GM18867 (cell line): ENCODE measurements at regions not wholly inside any gene's neighbourhood (a gene's known extent, or its start where the extent isn't known, plus 50 kb on each side); places are given as distances from the start of the nearest gene placed in this dataset.

ENCODE experiments used
- ATAC-seq: cut with Tn5 transposase; IDR thresholded peaks from one replicate; pipeline ENCODE4 v1.9.1; 2021; ENCODE audit warnings: mild to moderate bottlenecking, moderate library complexity; ENCODE audit not compliant: unreplicated experiment

GRCh38 chr18:78571063-78571785, 408.4 kb upstream of the SALL3 start:
- no peak for ATAC-seq

GRCh38 chr18:78571831-78572347, 407.7 kb upstream of the SALL3 start:
- ATAC-seq, result no peak

GRCh38 chr18:78573773-78574172, 405.8 kb upstream of the SALL3 start:
- ATAC-seq, result no peak

GRCh38 chr18:78576967-78577366, 402.7 kb upstream of the SALL3 start:
- ATAC-seq, result no peak

GRCh38 chr18:78579449-78579848, 400.2 kb upstream of the SALL3 start:
- ATAC-seq, result no peak

- no peak for ATAC-seq
Observed at GRCh38 chr18:78579854-78580577, 399.6 kb upstream of the SALL3 start.

GRCh38 chr18:78580835-78581339, 398.7 kb upstream of the SALL3 start:
- no peak for ATAC-seq

GRCh38 chr18:78582181-78582709, 397.4 kb upstream of the SALL3 start:
- ATAC-seq, result no peak

GRCh38 chr18:78582898-78583738, 396.5 kb upstream of the SALL3 start:
- ATAC-seq, result no peak

GRCh38 chr18:78583739-78584458, 395.7 kb upstream of the SALL3 start:
- ATAC-seq, result no peak

- ATAC-seq, result no peak
Observed at GRCh38 chr18:78584459-78585022, 395.1 kb upstream of the SALL3 start.

GRCh38 chr18:78586586-78586985, 393.0 kb upstream of the SALL3 start:
- ATAC-seq, result no peak

GRCh38 chr18:78587096-78587495, 392.5 kb upstream of the SALL3 start:
- ATAC-seq, result no peak

- ATAC-seq, result no peak
Observed at GRCh38 chr18:78587626-78588600, 391.7 kb upstream of the SALL3 start.

GRCh38 chr18:78589916-78590437, 389.6 kb upstream of the SALL3 start:
- no peak for ATAC-seq

GRCh38 chr18:78595453-78595852, 384.2 kb upstream of the SALL3 start:
- no peak for ATAC-seq

GRCh38 chr18:78595924-78596573, 383.6 kb upstream of the SALL3 start:
- ATAC-seq, result no peak

- ATAC-seq, result no peak
Observed at GRCh38 chr18:78596794-78597345, 382.7 kb upstream of the SALL3 start.
